Neural progenitor cell (in vitro differentiated cells): ENCODE measurements at regions not wholly inside any gene's neighbourhood (a gene's known extent, or its start where the extent isn't known, plus 50 kb on each side); places are given as distances from the start of the nearest gene placed in this dataset.

ENCODE experiments used
- DNase-seq: peaks from one replicate; pipeline ENCODE4 v3.0.0-alpha.2; 2016; ENCODE audit warnings: low spot score
- H2AFZ ChIP-seq: fragments of 200-600 bp; sonication (generic); replicated peaks from 2 replicates; pipeline ENCODE4 v1.6.1; 2016; ENCODE audit warnings: antibody characterized with exemption
- H3F3A ChIP-seq: fragments of 200-600 bp; sonication (generic); 2 replicates; pipeline ENCODE4 v1.6.1; 2016; ENCODE audit warnings: antibody characterized with exemption, low read depth
- H3K27ac ChIP-seq: fragments of 200-600 bp; sonication (generic); 2 replicates; pipeline ENCODE4 v1.5.1; 2016; ENCODE audit warnings: mild to moderate bottlenecking
- H3K27me3 ChIP-seq: fragments of 200-600 bp; sonication (generic); 2 replicates; pipeline ENCODE4 v1.6.1; 2016; ENCODE audit warnings: mild to moderate bottlenecking, moderate library complexity
- H3K36me3 ChIP-seq: fragments of 200-600 bp; sonication (generic); 2 replicates; pipeline ENCODE4 v1.5.1; 2016
- H3K4me1 ChIP-seq: fragments of 200-600 bp; sonication (generic); 2 replicates; pipeline ENCODE4 v1.6.1; 2016; ENCODE audit warnings: mixed run types
- H3K4me2 ChIP-seq: fragments of 200-600 bp; sonication (generic); 2 replicates; pipeline ENCODE4 v1.6.1; 2016
- H3K4me3 ChIP-seq: fragments of 200-600 bp; sonication (generic); 2 replicates; pipeline ENCODE4 v1.5.1; 2016
- H3K79me2 ChIP-seq: fragments of 200-600 bp; sonication (generic); 2 replicates; pipeline ENCODE4 v1.6.1; 2016; ENCODE audit warnings: low read depth
- H3K9ac ChIP-seq: fragments of 200-600 bp; sonication (generic); 2 replicates; pipeline ENCODE4 v1.6.1; 2016
- H3K9me3 ChIP-seq: fragments of 200-600 bp; sonication (generic); 2 replicates; pipeline ENCODE4 v1.5.1; 2016; ENCODE audit warnings: low read depth
- H4K20me1 ChIP-seq: fragments of 200-600 bp; sonication (generic); 2 replicates; pipeline ENCODE4 v1.6.1; 2016; ENCODE audit warnings: low read depth
- H3K27ac Mint-ChIP-seq: 3 replicates; pipeline ENCODE4 v1.8.0; 2021; ENCODE audit warnings: mixed read lengths
- H3K27me3 Mint-ChIP-seq: 2 replicates; pipeline ENCODE4 v1.8.0; 2022; ENCODE audit warnings: low read depth, mild to moderate bottlenecking, inconsistent platforms, moderate library complexity, mixed read lengths; ENCODE audit not compliant: insufficient read depth
- H3K36me3 Mint-ChIP-seq: 3 replicates; pipeline ENCODE4 v1.8.0; 2021; ENCODE audit warnings: mixed read lengths
- H3K4me1 Mint-ChIP-seq: 3 replicates; pipeline ENCODE4 v1.8.0; 2021; ENCODE audit warnings: mixed read lengths
- H3K4me3 Mint-ChIP-seq: 3 replicates; pipeline ENCODE4 v1.8.0; 2021; ENCODE audit warnings: mild to moderate bottlenecking, moderate library complexity, mixed read lengths
- H3K9me3 Mint-ChIP-seq: 3 replicates; pipeline ENCODE4 v1.8.0; 2020; ENCODE audit warnings: mixed read lengths
- CTCF ChIP-seq: fragments of 200-600 bp; sonication (generic); IDR thresholded peaks from 2 replicates; pipeline ENCODE4 v1.5.1; 2017; ENCODE audit warnings: antibody characterized with exemption, mild to moderate bottlenecking
- EZH2 ChIP-seq: fragments of 200-600 bp; sonication (generic); IDR thresholded peaks from 2 replicates; pipeline ENCODE4 v1.6.1; 2017; ENCODE audit warnings: antibody characterized with exemption, mild to moderate bottlenecking, moderate library complexity
- EZH2phosphoT487 ChIP-seq: fragments of 200-600 bp; sonication (generic); IDR thresholded peaks from 2 replicates; pipeline ENCODE4 v1.6.1; 2017; ENCODE audit warnings: antibody characterized with exemption

GRCh38 chr11:36803084-36803483 lies 205.0 kb upstream of the RAG2 start:
- TF ChIP-seq CTCF (no peak), EZH2 (no peak), EZH2phosphoT487 (no peak)
- H3K27ac Mint-ChIP-seq: no peak overlapping the region

GRCh38 chr11:36792996-36793914 lies 195.2 kb upstream of the RAG2 start:
- TF ChIP-seq CTCF: peak; percentile 58
- no peak for TF ChIP-seq EZH2
- H3K27me3 ChIP-seq: no peaks in the 10 kb centered on the region
- H3K4me3 ChIP-seq: peak overlapping the region; percentile 21
- peaks cover 4% of the 10 kb centered on the region for H3K4me1 ChIP-seq
- H3K79me2 ChIP-seq: no peaks in the 10 kb centered on the region
- H3K36me3 Mint-ChIP-seq: no peaks in the 10 kb centered on the region
- H2AFZ ChIP-seq: peak overlapping the region; percentile 100
- no peaks in the 10 kb centered on the region for H4K20me1 ChIP-seq
- H3K36me3 ChIP-seq: no peaks in the 10 kb centered on the region
- H3K4me1 Mint-ChIP-seq: peaks cover 3% of the 10 kb centered on the region
- H3K4me3 Mint-ChIP-seq: no peak overlapping the region
- H3K9me3 Mint-ChIP-seq: no peaks in the 10 kb centered on the region
- no peaks in the 10 kb centered on the region for H3F3A ChIP-seq
- no peaks in the 10 kb centered on the region for H3K9me3 ChIP-seq
- no peaks in the 10 kb centered on the region for H3K27me3 Mint-ChIP-seq
- no peak overlapping the region for H3K27ac Mint-ChIP-seq
- DNase-seq: peak; percentile 41
- H3K27ac ChIP-seq: no peak overlapping the region
- no peak overlapping the region for H3K9ac ChIP-seq
- peak overlapping the region; percentile 42 for H3K4me2 ChIP-seq

More at GRCh38 chr11:36803084-36803483, 205.0 kb upstream of the RAG2 start:
- Mint-ChIP-seq H3K36me3 (no peaks in the 10 kb centered on the region), H3K4me1 (no peaks in the 10 kb centered on the region), H3K27me3 (no peaks in the 10 kb centered on the region), H3K9me3 (no peaks in the 10 kb centered on the region), H3K4me3 (no peak overlapping the region)
- DNase-seq: no peak
- Histone ChIP-seq H4K20me1 (no peaks in the 10 kb centered on the region), H3K4me2 (no peak overlapping the region), H3K27me3 (no peaks in the 10 kb centered on the region), H3K36me3 (no peaks in the 10 kb centered on the region), H3K27ac (no peak overlapping the region), H3K9me3 (no peaks in the 10 kb centered on the region), H3K9ac (no peak overlapping the region), H3K4me1 (no peaks in the 10 kb centered on the region), H3K79me2 (no peaks in the 10 kb centered on the region), H2AFZ (peak overlapping the region; percentile 23), H3F3A (no peaks in the 10 kb centered on the region), H3K4me3 (no peak overlapping the region)

GRCh38 chr11:36791957-36792356 lies 193.9 kb upstream of the RAG2 start:
- H3K36me3 ChIP-seq: no peaks in the 10 kb centered on the region
- Mint-ChIP-seq H3K4me3 (no peak overlapping the region), H3K27me3 (no peaks in the 10 kb centered on the region), H3K9me3 (no peaks in the 10 kb centered on the region), H3K27ac (no peak overlapping the region), H3K4me1 (peaks cover 3% of the 10 kb centered on the region), H3K36me3 (no peaks in the 10 kb centered on the region)
- H3K9ac ChIP-seq: no peak overlapping the region
- H2AFZ ChIP-seq: no peak overlapping the region
- peaks cover 4% of the 10 kb centered on the region for H3K4me1 ChIP-seq
- H3K79me2 ChIP-seq: no peaks in the 10 kb centered on the region
- H3F3A ChIP-seq: no peaks in the 10 kb centered on the region
- no peak overlapping the region for H3K4me3 ChIP-seq
- TF ChIP-seq CTCF (no peak), EZH2phosphoT487 (no peak), EZH2 (no peak)
- H3K9me3 ChIP-seq: no peaks in the 10 kb centered on the region
- no peak overlapping the region for H3K4me2 ChIP-seq
- H4K20me1 ChIP-seq: no peaks in the 10 kb centered on the region
- H3K27me3 ChIP-seq: no peaks in the 10 kb centered on the region
- no peak overlapping the region for H3K27ac ChIP-seq
- DNase-seq: no peak
